ENCODE measurements at regions not wholly inside any gene's neighbourhood (a gene's known extent, or its start where the extent isn't known, plus 50 kb on each side); places are given as distances from the start of the nearest gene placed in this dataset.

DNA sequence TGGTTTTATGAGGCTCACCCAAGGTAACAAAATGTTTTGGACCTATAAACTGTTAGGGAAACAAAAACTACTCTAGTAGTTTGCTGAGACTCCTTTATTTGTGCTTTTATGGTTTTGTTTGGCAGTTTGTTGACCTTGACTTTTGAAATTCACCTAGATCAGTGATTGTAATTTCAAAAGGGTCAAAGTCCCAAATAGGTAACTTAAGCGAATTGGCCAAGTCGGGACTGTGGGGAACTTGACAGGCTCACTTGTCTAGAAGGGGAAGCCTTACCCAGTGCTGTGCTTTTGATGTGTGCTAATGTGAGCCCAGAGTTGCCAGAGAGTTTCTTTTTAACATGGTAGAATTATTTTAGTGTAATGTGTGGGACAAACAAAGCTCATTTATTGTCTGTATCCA is 87.2 kb upstream of the SGCD start:
- Histone ChIP-seq H3K4me3 (replicated peaks in 1 of 3; ENCODE audit: insufficient read depth in 1 of 3, low read depth in 1 of 3, low read length in 3 of 3) (no peak overlapping the region), H3K27ac (ENCODE audit: insufficient read depth, low read depth, low read length) (no peak overlapping the region), H3K36me3 (ENCODE audit: control insufficient read depth in 2 of 2, extremely low read depth in 1 of 2, insufficient read depth in 2 of 2, low read length in 2 of 2) (no peaks in the 10 kb centered on the region), H4K20me1 (replicated peaks; ENCODE audit: control insufficient read depth, extremely low read depth, insufficient read depth, low read length) (no peaks in the 10 kb centered on the region), H3K9me1 (replicated peaks; ENCODE audit: control insufficient read depth, extremely low read depth, insufficient read depth, low read length) (no peaks in the 10 kb centered on the region), H3K9ac (replicated peaks; ENCODE audit: extremely low read depth, insufficient read depth, low read length) (no peak overlapping the region), H3K4me1 (ENCODE audit: control insufficient read depth, extremely low read depth, insufficient read depth, low read length) (no peaks in the 10 kb centered on the region), H3K79me2 (ENCODE audit: control insufficient read depth, insufficient read depth, low read length) (no peaks in the 10 kb centered on the region), H3K9me3 (replicated peaks; ENCODE audit: control insufficient read depth, insufficient read depth, low read length) (peaks cover 2% of the 10 kb centered on the region), H3K4me2 (ENCODE audit: insufficient read depth, low read length) (no peak overlapping the region), H3K27me3 (ENCODE audit: control insufficient read depth in 2 of 2, insufficient read depth in 2 of 2, low read length in 2 of 2) (no peaks in the 10 kb centered on the region), H2AFZ (ENCODE audit: low read depth, low read length) (no peak overlapping the region)
- no peak for TF ChIP-seq POLR2AphosphoS5 (IDR thresholded peaks at IDR 0.05; ENCODE audit: insufficient read depth, low read depth, low read length)
- TF ChIP-seq MYC (IDR thresholded peaks at IDR 0.05; ENCODE audit: low read depth, low read length), result no peak
- TF ChIP-seq, protein P1, sequence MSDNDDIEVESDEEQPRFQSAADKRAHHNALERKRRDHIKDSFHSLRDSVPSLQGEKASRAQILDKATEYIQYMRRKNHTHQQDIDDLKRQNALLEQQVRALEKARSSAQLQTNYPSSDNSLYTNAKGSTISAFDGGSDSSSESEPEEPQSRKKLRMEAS (IDR thresholded peaks at IDR 0.05; ENCODE audit: insufficient read depth, insufficient read length), result no peak
- no peak for TF ChIP-seq JUN (IDR thresholded peaks at IDR 0.05; ENCODE audit: borderline replicate concordance, insufficient read depth, insufficient read length, low read depth)
- no peak for TF ChIP-seq GATA2 (IDR thresholded peaks at IDR 0.05; ENCODE audit: insufficient read depth, insufficient read length, low read depth, low read length)
- TF ChIP-seq EZH2 (IDR thresholded peaks at IDR 0.05; ENCODE audit: borderline replicate concordance, low read depth, low read length, severe bottlenecking), result no peak
- no peak for TF ChIP-seq FOS (IDR thresholded peaks at IDR 0.05; ENCODE audit: borderline replicate concordance, insufficient read depth, low read length)
- TF ChIP-seq CTCF (IDR thresholded peaks at IDR 0.05; ENCODE audit: extremely low read depth in 1 of 2, insufficient read depth in 1 of 2, low read depth in 1 of 2, low read length in 2 of 2), result no peak
- TF ChIP-seq POLR2A (IDR thresholded peaks at IDR 0.05; ENCODE audit: low read depth, low read length), result no peak
- FAIRE-seq (no peak), DNase-seq (ENCODE audit: low read depth, low spot score) (no peak)
- dilution Hi-C loops (cut with MboI; ENCODE audit: extremely low pct_ligation_motif_present, low sequenced_read_pairs) (no loop called here), intact Hi-C loops (cut with micrococcal nuclease) (no loop called here)
- ChIA-PET POLR2A (no interaction called here), CTCF (no interaction called here)
- BruUV-seq (replicated peaks), result no TSS peak

Measured in endothelial cell of umbilical vein (primary cell).